ENCODE measurements at regions not wholly inside any gene's neighbourhood (a gene's known extent, or its start where the extent isn't known, plus 50 kb on each side); places are given as distances from the start of the nearest gene placed in this dataset.

GRCh38 chr10:55476129-55476528 is 675.1 kb upstream of the PCDH15 start:
- DNase-seq (ENCODE audit: extremely low read depth, low read depth): no peak
- TF ChIP-seq, protein P1, sequence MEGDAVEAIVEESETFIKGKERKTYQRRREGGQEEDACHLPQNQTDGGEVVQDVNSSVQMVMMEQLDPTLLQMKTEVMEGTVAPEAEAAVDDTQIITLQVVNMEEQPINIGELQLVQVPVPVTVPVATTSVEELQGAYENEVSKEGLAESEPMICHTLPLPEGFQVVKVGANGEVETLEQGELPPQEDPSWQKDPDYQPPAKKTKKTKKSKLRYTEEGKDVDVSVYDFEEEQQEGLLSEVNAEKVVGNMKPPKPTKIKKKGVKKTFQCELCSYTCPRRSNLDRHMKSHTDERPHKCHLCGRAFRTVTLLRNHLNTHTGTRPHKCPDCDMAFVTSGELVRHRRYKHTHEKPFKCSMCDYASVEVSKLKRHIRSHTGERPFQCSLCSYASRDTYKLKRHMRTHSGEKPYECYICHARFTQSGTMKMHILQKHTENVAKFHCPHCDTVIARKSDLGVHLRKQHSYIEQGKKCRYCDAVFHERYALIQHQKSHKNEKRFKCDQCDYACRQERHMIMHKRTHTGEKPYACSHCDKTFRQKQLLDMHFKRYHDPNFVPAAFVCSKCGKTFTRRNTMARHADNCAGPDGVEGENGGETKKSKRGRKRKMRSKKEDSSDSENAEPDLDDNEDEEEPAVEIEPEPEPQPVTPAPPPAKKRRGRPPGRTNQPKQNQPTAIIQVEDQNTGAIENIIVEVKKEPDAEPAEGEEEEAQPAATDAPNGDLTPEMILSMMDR (IDR thresholded peaks at IDR 0.05; ENCODE audit: low read depth, low read length, missing control alignments): no peak
- H3K4me3 ChIP-seq (replicated peaks; ENCODE audit: low read depth, low read length): no peak overlapping the region

GRCh38 chr10:55474258-55474657 is 673.2 kb upstream of the PCDH15 start:
- no peak for DNase-seq (ENCODE audit: extremely low read depth, low read depth)
- TF ChIP-seq, protein P1 (IDR thresholded peaks at IDR 0.05; ENCODE audit: low read depth, low read length, missing control alignments): no peak
- no peak overlapping the region for H3K4me3 ChIP-seq (replicated peaks; ENCODE audit: low read depth, low read length)

- DNase-seq (ENCODE audit: extremely low read depth, low read depth): no peak
- TF ChIP-seq, protein P1 (IDR thresholded peaks at IDR 0.05; ENCODE audit: low read depth, low read length, missing control alignments): no peak
- H3K4me3 ChIP-seq (replicated peaks; ENCODE audit: low read depth, low read length): no peak overlapping the region
Measured at GRCh38 chr10:55470840-55471239, 669.8 kb upstream of the PCDH15 start.

DNA sequence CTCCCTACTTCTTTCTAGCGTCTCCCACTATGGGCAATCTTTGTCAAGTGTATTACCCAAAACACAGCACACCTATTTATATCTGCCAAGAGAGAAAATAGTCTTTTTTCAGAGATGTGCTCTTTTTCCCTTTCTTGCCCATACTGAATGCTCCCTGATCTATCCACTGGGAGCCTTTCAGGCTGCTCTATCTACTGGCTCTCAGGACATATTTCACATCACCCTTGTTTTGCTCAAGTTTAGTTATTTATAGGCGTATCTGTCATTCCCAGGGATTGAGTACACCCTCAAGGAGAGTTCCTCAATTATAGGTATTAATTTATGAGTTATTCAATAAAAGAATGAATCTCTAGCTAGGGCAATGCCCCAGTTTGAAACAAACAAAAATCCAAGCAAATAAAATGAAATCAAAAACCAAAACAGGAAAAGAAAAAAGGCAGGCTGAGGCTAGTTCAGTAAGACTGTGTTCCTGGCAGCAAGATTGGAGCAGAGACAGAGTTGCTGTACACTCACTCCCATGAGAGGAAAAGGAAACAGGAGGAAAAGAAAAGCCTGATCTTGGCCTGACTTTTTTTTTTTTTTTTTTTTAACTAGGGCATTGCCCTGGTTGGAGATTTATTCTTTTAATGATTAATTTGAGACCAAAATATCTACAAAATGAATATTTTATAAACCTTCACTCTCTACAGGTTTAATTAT is 665.9 kb upstream of the PCDH15 start:
- H3K4me3 ChIP-seq (replicated peaks; ENCODE audit: low read depth, low read length): no peak overlapping the region
- DNase-seq (ENCODE audit: extremely low read depth, low read depth): no peak
- TF ChIP-seq, protein P1 (IDR thresholded peaks at IDR 0.05; ENCODE audit: low read depth, low read length, missing control alignments): no peak

DNA sequence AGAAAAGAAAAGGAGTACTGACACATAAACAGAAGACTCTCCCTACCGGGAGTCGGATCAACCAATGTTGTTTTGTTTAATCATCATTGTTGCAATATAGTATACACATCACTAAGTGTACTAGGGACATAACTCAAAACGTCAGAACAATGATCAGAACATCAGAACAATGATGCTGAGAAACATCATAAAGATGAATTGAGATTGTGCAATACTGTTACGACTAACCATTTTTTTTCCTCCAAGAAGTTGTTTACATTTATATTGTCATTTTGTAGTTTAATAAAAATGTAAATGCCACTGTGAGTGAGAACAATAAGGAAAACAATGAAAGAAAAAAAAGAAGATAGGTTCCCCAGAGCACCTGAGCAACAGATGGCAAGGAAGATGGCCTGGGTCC is 663.1 kb upstream of the PCDH15 start:
- TF ChIP-seq, protein P1 (IDR thresholded peaks at IDR 0.05; ENCODE audit: low read depth, low read length, missing control alignments): no peak
- H3K4me3 ChIP-seq (replicated peaks; ENCODE audit: low read depth, low read length): no peak overlapping the region
- DNase-seq (ENCODE audit: extremely low read depth, low read depth): no peak

GRCh38 chr10:55460008-55460407 is 659.0 kb upstream of the PCDH15 start:
- no peak overlapping the region for H3K4me3 ChIP-seq (replicated peaks; ENCODE audit: low read depth, low read length)
- DNase-seq (ENCODE audit: extremely low read depth, low read depth): no peak
- TF ChIP-seq, protein P1 (IDR thresholded peaks at IDR 0.05; ENCODE audit: low read depth, low read length, missing control alignments): no peak

DNA sequence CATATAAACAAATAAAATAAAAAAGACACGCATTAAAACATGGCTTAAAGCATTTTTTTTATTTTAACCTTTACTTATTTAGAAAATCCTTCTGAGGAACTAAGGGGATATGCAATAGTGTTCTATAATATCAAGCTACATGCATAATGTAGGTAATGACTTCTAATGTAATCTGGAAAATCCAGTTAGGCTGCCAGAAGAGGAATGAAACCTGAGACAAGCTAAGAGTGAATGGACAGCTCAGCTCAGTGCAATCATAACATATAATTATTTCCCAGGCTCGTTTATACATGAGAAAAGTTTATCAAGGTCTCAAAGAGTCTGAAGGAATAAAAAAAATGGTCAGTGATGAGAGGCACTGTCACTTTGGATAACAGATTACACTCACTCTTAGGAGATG is 649.0 kb upstream of the PCDH15 start:
- TF ChIP-seq, protein P1 (IDR thresholded peaks at IDR 0.05; ENCODE audit: low read depth, low read length, missing control alignments): no peak
- H3K4me3 ChIP-seq (replicated peaks; ENCODE audit: low read depth, low read length): no peak overlapping the region
- DNase-seq (ENCODE audit: extremely low read depth, low read depth): no peak

Measured in HFF-Myc (cell line).